ENCODE measurements at regions not wholly inside any gene's neighbourhood (a gene's known extent, or its start where the extent isn't known, plus 50 kb on each side); places are given as distances from the start of the nearest gene placed in this dataset.

DNA sequence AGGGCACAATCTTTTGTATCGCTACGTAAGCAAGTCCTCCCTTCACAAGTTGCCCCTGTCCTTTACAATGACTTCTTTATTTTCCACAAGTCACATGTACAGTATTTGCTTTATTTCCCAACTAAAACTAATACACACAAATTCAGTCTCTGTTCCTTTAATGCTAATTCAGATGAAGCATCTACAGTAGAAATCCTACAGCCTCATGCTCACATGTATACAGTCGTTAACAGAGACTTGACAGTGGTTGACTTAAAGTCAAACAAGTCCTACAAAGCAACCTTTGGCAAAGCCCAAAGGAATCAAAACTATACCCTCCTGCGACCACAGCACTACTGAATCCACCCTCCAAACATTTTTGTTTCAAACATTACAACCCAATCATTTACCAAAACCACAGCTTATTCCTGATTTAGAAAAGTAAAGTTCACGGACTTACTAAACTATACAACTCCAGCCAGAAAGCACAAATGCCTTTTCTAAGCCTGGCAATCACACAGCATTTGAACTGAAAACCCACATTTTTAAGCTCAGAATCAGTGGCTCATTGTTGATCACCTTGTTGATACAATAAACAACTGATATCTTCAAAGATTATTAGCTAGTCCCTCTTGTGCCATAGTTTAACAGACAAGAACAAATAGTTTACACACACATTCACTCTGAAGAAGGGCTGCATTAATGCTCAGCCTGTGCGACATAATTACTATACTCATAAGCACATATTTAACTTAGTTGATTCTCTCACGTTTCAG, 70.9 kb upstream of the NHSL1 start:
- H3K27me3 Mint-ChIP-seq (ENCODE audit: low read depth) = peaks cover 31% of the 10 kb centered on the region
- intact Hi-C loops (cut with micrococcal nuclease) = no loop called here
- H3K4me3 Mint-ChIP-seq (ENCODE audit: low read depth) = no peak overlapping the region
- DNase-seq (ENCODE audit: low spot score) = no peak
- peaks cover 5% of the 10 kb centered on the region for H3K4me1 Mint-ChIP-seq (ENCODE audit: low read depth)
- H3K27ac Mint-ChIP-seq = no peak overlapping the region
- no peaks in the 10 kb centered on the region for H3K36me3 Mint-ChIP-seq (ENCODE audit: low read depth)
- H3K9me3 Mint-ChIP-seq = no peaks in the 10 kb centered on the region

DNA sequence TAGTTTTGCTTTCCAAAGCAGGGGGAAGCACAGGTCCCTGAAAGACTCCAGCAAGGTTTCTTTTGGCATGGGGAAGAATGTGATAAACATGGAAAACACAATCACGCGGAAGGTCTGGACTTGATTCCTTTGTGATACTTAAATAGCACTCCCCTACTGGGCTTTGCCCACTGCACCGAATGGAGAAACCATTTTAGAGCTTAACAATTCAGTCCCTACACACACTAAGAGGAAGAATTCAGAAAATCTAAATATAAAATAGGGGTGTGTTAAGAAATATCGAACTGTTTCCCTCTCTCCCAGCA, 71.4 kb upstream of the NHSL1 start:
- Mint-ChIP-seq H3K27me3 (ENCODE audit: low read depth) (peaks cover 31% of the 10 kb centered on the region), H3K27ac (no peak overlapping the region), H3K9me3 (no peaks in the 10 kb centered on the region), H3K36me3 (ENCODE audit: low read depth) (no peaks in the 10 kb centered on the region), H3K4me3 (ENCODE audit: low read depth) (no peak overlapping the region), H3K4me1 (ENCODE audit: low read depth) (peaks cover 5% of the 10 kb centered on the region)
- intact Hi-C loops (cut with micrococcal nuclease) = no loop called here
- DNase-seq (ENCODE audit: low spot score) = no peak

DNA sequence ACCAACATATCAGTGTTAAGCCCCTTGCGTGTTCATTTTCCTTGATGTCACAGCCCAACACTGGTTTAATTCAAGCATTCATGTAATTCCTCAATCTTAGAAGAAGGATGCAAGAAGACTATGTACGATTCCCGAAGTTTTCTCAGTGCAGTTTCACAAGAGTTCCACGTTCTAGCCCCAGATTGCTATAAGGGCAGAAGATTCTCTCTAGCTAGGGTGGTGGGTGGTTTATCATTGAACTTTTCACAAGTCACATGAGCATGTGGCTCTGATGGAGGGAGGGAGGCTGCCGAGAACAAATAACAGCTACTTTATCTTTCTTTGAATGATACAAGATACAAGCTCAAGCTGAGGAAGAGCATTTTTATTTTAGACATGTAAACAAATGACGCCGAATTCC, 71.9 kb upstream of the NHSL1 start:
- intact Hi-C loops (cut with micrococcal nuclease) = no loop called here
- H3K27ac Mint-ChIP-seq = no peak overlapping the region
- H3K4me1 Mint-ChIP-seq (ENCODE audit: low read depth) = peaks cover 5% of the 10 kb centered on the region
- peaks cover 31% of the 10 kb centered on the region for H3K27me3 Mint-ChIP-seq (ENCODE audit: low read depth)
- no peaks in the 10 kb centered on the region for H3K9me3 Mint-ChIP-seq
- no peak overlapping the region for H3K4me3 Mint-ChIP-seq (ENCODE audit: low read depth)
- no peaks in the 10 kb centered on the region for H3K36me3 Mint-ChIP-seq (ENCODE audit: low read depth)
- no peak for DNase-seq (ENCODE audit: low spot score)

DNA sequence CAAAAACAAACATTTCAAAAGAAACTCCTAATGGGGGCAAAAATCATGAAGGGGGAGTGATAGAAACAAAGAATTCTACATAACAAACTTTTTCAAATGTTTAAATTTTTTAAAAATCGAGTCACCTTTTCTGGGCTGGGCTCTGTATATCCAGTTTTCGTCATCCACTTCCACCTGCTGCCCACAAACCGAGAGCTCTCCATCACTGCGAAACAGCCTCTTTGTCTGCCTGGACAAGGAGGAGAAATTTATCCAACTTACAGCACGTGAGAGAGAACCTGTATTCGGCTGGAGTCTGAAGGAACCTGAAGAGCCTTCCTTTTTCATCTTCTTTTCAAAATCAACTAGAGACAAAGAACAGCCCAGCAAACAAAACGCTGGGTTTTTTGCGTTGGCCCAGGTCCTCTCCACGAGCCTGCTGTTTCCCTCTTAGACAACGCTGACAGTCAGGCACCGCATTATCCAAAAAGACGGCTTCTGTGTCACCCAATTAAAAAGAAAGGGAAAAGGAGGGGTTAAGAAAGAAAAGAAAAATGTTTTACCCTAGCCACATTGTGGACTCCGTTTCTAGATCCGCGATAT, 72.4 kb upstream of the NHSL1 start:
- H3K9me3 Mint-ChIP-seq = no peaks in the 10 kb centered on the region
- DNase-seq (ENCODE audit: low spot score) = no peak
- no peak overlapping the region for H3K27ac Mint-ChIP-seq
- H3K36me3 Mint-ChIP-seq (ENCODE audit: low read depth) = no peaks in the 10 kb centered on the region
- H3K27me3 Mint-ChIP-seq (ENCODE audit: low read depth) = peaks cover 31% of the 10 kb centered on the region
- H3K4me1 Mint-ChIP-seq (ENCODE audit: low read depth) = peaks cover 5% of the 10 kb centered on the region
- intact Hi-C loops (cut with micrococcal nuclease) = no loop called here
- H3K4me3 Mint-ChIP-seq (ENCODE audit: low read depth) = no peak overlapping the region

DNA sequence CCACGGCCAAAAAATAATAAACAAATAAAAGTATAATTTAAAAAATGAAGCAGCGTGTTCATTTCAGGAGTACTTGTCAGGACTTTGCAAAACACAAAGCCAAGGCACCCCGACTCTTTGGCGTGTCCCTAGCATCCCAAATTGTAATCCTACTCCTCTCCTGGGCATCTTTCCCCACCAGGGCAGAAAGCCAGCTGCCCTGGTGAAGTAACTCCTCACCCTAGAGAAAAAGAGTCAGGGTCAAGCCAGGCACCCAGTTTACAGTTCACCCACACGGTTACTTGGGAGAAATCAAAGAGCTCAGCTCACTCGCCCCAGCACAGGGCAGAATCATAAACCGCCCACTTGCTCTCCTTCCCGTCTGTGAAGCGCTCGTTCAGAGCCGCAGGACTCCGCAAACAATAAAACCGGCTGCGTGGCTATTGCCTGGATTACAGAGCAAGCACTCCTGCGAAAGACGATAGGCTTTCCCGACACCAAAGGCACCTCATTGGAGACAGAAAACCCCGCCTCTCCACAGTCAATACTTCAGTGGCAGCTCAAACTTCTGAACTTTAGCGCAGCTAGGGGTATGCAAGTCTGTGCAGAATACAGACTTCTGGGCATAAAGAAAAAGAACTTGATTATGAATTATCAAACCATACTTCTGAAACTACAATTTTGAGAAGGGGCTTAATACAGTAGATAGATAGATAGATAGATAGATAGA, 73.0 kb upstream of the NHSL1 start:
- H3K4me3 Mint-ChIP-seq (ENCODE audit: low read depth) = no peak overlapping the region
- DNase-seq (ENCODE audit: low spot score) = no peak
- peaks cover 29% of the 10 kb centered on the region for H3K27me3 Mint-ChIP-seq (ENCODE audit: low read depth)
- intact Hi-C loops (cut with micrococcal nuclease) = no loop called here
- no peaks in the 10 kb centered on the region for H3K36me3 Mint-ChIP-seq (ENCODE audit: low read depth)
- no peaks in the 10 kb centered on the region for H3K9me3 Mint-ChIP-seq
- no peak overlapping the region for H3K27ac Mint-ChIP-seq
- peaks cover 9% of the 10 kb centered on the region for H3K4me1 Mint-ChIP-seq (ENCODE audit: low read depth)

DNA sequence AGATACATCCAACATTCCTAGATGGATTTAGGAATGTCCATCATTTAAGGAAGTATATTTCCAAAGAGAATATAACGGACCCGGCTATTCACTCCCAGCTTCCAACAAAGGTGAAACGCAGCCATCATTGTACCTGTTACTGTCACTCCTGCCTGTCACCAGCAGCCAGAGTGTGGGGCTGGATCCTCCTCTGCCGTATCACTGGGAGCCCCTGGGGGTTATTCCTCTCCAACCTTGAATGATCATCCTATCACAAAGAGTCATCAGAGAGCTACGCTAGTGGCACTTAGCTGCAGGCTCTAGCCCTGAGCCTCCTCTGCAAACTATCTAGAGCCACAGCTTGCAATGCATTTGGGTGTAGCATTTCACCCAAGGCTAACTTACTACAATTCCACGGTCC, 73.6 kb upstream of the NHSL1 start:
- H3K27ac Mint-ChIP-seq = no peak overlapping the region
- DNase-seq (ENCODE audit: low spot score) = no peak
- no peaks in the 10 kb centered on the region for H3K36me3 Mint-ChIP-seq (ENCODE audit: low read depth)
- peaks cover 14% of the 10 kb centered on the region for H3K4me1 Mint-ChIP-seq (ENCODE audit: low read depth)
- peaks cover 24% of the 10 kb centered on the region for H3K27me3 Mint-ChIP-seq (ENCODE audit: low read depth)
- H3K4me3 Mint-ChIP-seq (ENCODE audit: low read depth) = no peak overlapping the region
- intact Hi-C loops (cut with micrococcal nuclease) = no loop called here
- H3K9me3 Mint-ChIP-seq = no peaks in the 10 kb centered on the region

DNA sequence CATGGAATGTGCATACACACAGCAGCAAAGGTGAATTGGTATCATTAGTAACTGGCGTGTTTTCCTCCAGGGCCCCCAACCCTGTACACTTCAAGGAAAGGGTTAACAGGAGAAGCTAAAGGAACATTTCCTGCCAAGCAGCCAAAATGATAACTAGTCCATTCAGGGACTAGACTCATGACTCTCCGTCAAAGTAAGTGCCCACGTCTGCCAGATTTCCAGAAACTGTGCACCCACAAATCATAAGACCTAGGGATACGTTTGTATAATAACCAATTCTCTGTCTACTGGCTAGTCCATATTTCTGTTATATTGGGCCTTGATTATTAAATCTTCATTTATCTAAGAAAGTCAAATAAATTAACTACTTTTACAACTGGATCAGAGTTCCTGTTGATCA, 76.0 kb upstream of the NHSL1 start:
- Mint-ChIP-seq H3K9me3 (no peaks in the 10 kb centered on the region), H3K27ac (no peak overlapping the region)
- intact Hi-C loops (cut with micrococcal nuclease) = no loop called here

DNA sequence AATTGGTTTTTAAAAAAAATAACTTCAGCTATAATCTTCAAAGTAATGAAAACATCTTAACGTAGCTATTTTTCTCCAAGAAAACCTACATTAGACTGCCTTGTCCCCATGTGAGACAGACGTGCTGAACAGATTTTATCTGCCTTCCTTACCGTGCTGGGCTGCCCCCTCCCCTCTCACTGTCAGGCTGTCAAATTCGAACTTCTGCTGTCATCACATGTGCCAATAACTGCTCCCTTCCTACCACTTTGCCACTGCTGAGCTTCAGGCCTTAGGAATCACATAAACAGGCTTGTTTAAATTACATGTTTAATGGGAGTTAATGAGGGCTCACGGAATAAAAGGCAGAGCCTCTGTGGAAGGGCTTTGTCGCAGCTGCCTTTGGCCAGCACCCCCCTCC, 77.0 kb upstream of the NHSL1 start:
- peaks cover 14% of the 10 kb centered on the region for H3K4me1 Mint-ChIP-seq (ENCODE audit: low read depth)
- no peak overlapping the region for H3K4me3 Mint-ChIP-seq (ENCODE audit: low read depth)
- intact Hi-C loops (cut with micrococcal nuclease) = no loop called here
- no peaks in the 10 kb centered on the region for H3K36me3 Mint-ChIP-seq (ENCODE audit: low read depth)
- H3K27me3 Mint-ChIP-seq (ENCODE audit: low read depth) = peaks cover 19% of the 10 kb centered on the region
- DNase-seq (ENCODE audit: low spot score) = no peak
- no peak overlapping the region for H3K27ac Mint-ChIP-seq
- no peaks in the 10 kb centered on the region for H3K9me3 Mint-ChIP-seq

More for the DNA sequence above, 76.0 kb upstream of the NHSL1 start:
- Mint-ChIP-seq H3K36me3 (ENCODE audit: low read depth) (no peaks in the 10 kb centered on the region), H3K4me3 (ENCODE audit: low read depth) (no peak overlapping the region), H3K27me3 (ENCODE audit: low read depth) (peaks cover 19% of the 10 kb centered on the region), H3K4me1 (ENCODE audit: low read depth) (peaks cover 14% of the 10 kb centered on the region)
- DNase-seq (ENCODE audit: low spot score) = no peak

DNA sequence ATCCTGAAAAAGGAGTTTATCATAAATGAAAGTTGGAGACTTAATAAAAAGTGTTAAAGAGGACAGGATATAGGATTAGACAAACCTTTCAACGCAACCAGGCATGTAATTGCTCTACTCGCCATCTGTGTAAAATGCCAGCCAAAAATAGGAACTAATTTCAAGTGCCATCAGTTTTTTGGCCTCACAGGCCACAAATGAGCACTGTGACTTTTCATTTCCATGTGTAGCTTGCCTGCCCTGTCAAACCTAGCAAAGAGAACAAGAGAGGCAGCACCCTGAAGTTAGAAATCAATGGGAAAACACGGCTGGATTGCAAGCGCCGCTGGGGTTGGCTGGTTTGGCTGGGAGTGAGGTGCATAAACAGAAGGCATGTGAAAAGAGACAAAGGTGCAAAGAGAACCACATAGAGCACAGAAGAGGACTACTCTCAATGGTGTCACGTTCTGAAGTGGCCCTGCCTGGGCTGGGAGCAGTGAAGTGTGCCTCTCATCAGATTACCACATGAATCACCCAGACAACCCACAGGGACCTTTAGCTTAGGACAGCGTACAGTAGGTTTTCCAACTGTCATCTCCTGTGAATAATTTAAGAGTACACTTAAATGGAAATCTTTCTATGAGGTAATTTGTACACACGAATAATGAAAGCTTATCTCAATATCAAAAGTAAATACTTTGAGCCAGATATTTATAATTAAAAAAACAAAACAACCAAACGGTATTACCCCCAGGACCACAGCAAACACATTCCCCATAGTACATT, 78.0 kb upstream of the NHSL1 start:
- peaks cover 16% of the 10 kb centered on the region for H3K27me3 Mint-ChIP-seq (ENCODE audit: low read depth)
- H3K9me3 Mint-ChIP-seq = no peaks in the 10 kb centered on the region
- H3K4me3 Mint-ChIP-seq (ENCODE audit: low read depth) = no peak overlapping the region
- H3K36me3 Mint-ChIP-seq (ENCODE audit: low read depth) = no peaks in the 10 kb centered on the region
- peaks cover 12% of the 10 kb centered on the region for H3K4me1 Mint-ChIP-seq (ENCODE audit: low read depth)
- no peak overlapping the region for H3K27ac Mint-ChIP-seq
- no peak for DNase-seq (ENCODE audit: low spot score)
- intact Hi-C loops (cut with micrococcal nuclease) = loop anchor here (1.0 kb wide), 1 partner anchor 16 kb away; no protein-coding TSS in a partner anchor

DNA sequence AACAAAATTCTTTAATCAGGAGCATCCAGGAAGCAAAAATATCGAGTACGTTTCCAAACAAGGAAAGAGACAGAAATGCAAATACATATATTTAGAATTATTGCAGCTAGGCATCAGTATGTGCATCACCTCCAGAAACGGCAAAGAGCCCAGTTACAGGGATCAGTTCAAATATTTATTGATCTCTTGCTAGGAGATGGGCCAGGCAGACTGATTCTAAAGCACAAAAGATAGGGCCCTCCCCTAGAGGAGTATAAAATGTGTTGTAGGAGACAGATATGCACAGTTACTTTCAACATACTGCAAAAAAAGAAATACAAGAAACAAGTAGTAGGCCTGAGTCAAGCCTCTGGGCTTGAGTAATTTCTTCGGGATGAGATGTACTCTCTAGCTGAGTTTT, 80.7 kb upstream of the NHSL1 start:
- no peaks in the 10 kb centered on the region for H3K9me3 Mint-ChIP-seq
- peaks cover 9% of the 10 kb centered on the region for H3K4me1 Mint-ChIP-seq (ENCODE audit: low read depth)
- no peak for DNase-seq (ENCODE audit: low spot score)
- intact Hi-C loops (cut with micrococcal nuclease) = no loop called here
- H3K27me3 Mint-ChIP-seq (ENCODE audit: low read depth) = peaks cover 5% of the 10 kb centered on the region
- H3K36me3 Mint-ChIP-seq (ENCODE audit: low read depth) = no peaks in the 10 kb centered on the region
- no peak overlapping the region for H3K4me3 Mint-ChIP-seq (ENCODE audit: low read depth)
- no peak overlapping the region for H3K27ac Mint-ChIP-seq

DNA sequence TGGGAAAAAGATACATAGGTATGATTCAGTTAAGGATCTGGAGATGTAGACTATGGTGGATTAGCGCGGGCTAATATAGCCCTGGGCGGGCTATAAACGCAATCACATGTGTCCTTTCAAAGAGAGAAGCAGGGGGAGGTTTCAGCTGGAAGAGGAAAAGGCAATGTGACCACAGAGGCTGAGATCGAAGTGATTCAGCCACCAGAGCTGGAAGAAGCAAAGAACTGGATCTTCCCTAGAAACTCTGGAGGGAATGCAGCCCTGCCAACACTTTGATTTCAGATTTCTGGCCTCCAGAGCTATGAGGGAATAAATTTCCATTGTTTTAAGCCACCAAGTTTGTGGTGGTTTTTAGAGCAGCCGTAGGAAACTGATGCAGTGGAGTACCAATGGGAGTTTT, 81.5 kb upstream of the NHSL1 start:
- DNase-seq (ENCODE audit: low spot score) = no peak
- intact Hi-C loops (cut with micrococcal nuclease) = no loop called here
- Mint-ChIP-seq H3K36me3 (ENCODE audit: low read depth) (no peaks in the 10 kb centered on the region), H3K9me3 (no peaks in the 10 kb centered on the region), H3K4me1 (ENCODE audit: low read depth) (peaks cover 9% of the 10 kb centered on the region), H3K27me3 (ENCODE audit: low read depth) (peaks cover 5% of the 10 kb centered on the region), H3K4me3 (ENCODE audit: low read depth) (no peak overlapping the region), H3K27ac (no peak overlapping the region)

DNA sequence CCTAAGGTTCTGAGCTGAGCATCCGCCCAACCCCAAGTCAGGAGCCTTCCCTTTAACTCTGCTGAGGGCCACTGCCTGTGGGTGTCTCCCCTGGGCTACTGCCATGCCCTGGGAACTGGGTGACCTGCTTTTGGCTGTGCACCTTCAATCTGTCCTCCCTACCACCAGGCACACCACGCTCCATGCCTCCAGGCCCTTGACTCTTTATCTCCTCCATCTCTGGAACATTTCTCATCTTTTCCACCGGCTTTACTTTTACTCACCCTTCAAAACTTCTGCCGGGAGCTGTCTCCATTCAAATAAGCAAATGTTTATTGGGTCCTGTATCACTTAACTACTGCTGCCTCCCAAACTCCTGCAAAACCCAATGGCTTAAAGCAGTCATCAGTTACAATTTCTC, 83.3 kb upstream of the NHSL1 start:
- intact Hi-C loops (cut with micrococcal nuclease) = no loop called here
- H3K4me1 Mint-ChIP-seq (ENCODE audit: low read depth) = peaks cover 5% of the 10 kb centered on the region
- no peak overlapping the region for H3K27ac Mint-ChIP-seq
- peaks cover 3% of the 10 kb centered on the region for H3K27me3 Mint-ChIP-seq (ENCODE audit: low read depth)
- H3K4me3 Mint-ChIP-seq (ENCODE audit: low read depth) = no peak overlapping the region
- H3K9me3 Mint-ChIP-seq = no peaks in the 10 kb centered on the region
- no peak for DNase-seq (ENCODE audit: low spot score)
- H3K36me3 Mint-ChIP-seq (ENCODE audit: low read depth) = no peaks in the 10 kb centered on the region

DNA sequence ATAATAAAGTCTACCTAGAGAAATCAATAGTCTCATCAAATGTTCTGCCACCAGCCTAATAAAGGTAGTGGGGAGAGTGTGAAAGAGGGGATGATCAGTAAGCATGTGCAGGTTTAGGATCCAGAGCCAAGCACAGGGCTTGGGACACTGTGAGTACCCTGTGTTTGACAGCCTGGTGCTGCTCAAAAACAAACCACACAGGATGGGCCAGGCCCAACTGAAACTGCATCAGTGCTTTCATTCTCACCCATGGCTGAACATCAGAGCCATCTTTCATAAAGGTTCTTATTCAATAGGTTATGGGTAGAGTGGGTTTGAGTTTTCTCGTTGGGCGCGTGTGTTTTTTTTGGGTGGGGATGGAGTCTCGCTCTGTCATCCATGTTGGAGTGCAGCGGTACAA, 87.3 kb upstream of the NHSL1 start:
- intact Hi-C loops (cut with micrococcal nuclease) = no loop called here
- no peaks in the 10 kb centered on the region for H3K36me3 Mint-ChIP-seq (ENCODE audit: low read depth)

More for the DNA sequence above, 87.3 kb upstream of the NHSL1 start:
- no peak overlapping the region for H3K27ac Mint-ChIP-seq
- no peak overlapping the region for H3K4me3 Mint-ChIP-seq (ENCODE audit: low read depth)
- peaks cover 19% of the 10 kb centered on the region for H3K4me1 Mint-ChIP-seq (ENCODE audit: low read depth)
- peaks cover 3% of the 10 kb centered on the region for H3K27me3 Mint-ChIP-seq (ENCODE audit: low read depth)
- H3K9me3 Mint-ChIP-seq = no peaks in the 10 kb centered on the region
- no peak for DNase-seq (ENCODE audit: low spot score)

Measured in activated T-helper 2 cell treated with anti-CD3 and anti-CD28 coated beads, Interferon-gamma antibody, Interleukin-2, Interleukin-4, amounts not matched to agents 10 μg/mL and 5 μg/mL and 100 μg/mL, durations not matched to agents 14 hours and 24 hours and 36 hours (primary cell).